IMR-90 (cell line): ENCODE measurements at regions not wholly inside any gene's neighbourhood (a gene's known extent, or its start where the extent isn't known, plus 50 kb on each side); places are given as distances from the start of the nearest gene placed in this dataset.

Source experiments
- CTCF ChIP-seq: conservative IDR thresholded peaks from 2 replicates; pipeline ENCODE4 v1.5.1; 2012; ENCODE audit warnings: mild to moderate bottlenecking, low read depth, low read length, improper control_type of control experiment
- MXI1 ChIP-seq: IDR thresholded peaks from 2 replicates; pipeline ENCODE4 v1.6.1; 2012; ENCODE audit warnings: low read depth, mild to moderate bottlenecking, low read length, moderate library complexity, borderline replicate concordance
- TF ChIP-seq, protein P1 (sequence below): fragments of 150-350 bp; IDR thresholded peaks from 2 replicates; pipeline ENCODE4 v1.6.1; 2017; ENCODE audit warnings: mild to moderate bottlenecking, antibody characterized with exemption, low read length, low read depth

GRCh38 chr10:78777867-78778266, 290.9 kb upstream of the ZMIZ1 start:
- TF ChIP-seq, protein P1, sequence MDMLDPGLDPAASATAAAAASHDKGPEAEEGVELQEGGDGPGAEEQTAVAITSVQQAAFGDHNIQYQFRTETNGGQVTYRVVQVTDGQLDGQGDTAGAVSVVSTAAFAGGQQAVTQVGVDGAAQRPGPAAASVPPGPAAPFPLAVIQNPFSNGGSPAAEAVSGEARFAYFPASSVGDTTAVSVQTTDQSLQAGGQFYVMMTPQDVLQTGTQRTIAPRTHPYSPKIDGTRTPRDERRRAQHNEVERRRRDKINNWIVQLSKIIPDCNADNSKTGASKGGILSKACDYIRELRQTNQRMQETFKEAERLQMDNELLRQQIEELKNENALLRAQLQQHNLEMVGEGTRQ = no peak
- TF ChIP-seq CTCF (no peak), MXI1 (no peak)
